CD4-positive, alpha-beta T cell treated with Interleukin-1 beta for 1 hour (primary cell): ENCODE measurements at regions not wholly inside any gene's neighbourhood (a gene's known extent, or its start where the extent isn't known, plus 50 kb on each side); places are given as distances from the start of the nearest gene placed in this dataset.
A peak's percentile ranks its signal among the peaks of the same experiment; 100 is the strongest.

ENCODE experiments used
- DNase-seq, 2 donors: peaks; one replicate each; pipeline ENCODE4 v3.0.0-alpha.2; 2020 to 2022

GRCh38 chr14:54175298-54175942, 218.8 kb upstream of the BMP4 start:
- peak; percentile 9 to 32 for DNase-seq

GRCh38 chr14:54177019-54177418, 219.8 kb upstream of the CDKN3 start:
- no peak for DNase-seq

- DNase-seq, result no peak
Observed at GRCh38 chr14:54177641-54178621, 218.9 kb upstream of the CDKN3 start.

GRCh38 chr14:54182419-54183045, 214.3 kb upstream of the CDKN3 start:
- DNase-seq, result no peak

DNA sequence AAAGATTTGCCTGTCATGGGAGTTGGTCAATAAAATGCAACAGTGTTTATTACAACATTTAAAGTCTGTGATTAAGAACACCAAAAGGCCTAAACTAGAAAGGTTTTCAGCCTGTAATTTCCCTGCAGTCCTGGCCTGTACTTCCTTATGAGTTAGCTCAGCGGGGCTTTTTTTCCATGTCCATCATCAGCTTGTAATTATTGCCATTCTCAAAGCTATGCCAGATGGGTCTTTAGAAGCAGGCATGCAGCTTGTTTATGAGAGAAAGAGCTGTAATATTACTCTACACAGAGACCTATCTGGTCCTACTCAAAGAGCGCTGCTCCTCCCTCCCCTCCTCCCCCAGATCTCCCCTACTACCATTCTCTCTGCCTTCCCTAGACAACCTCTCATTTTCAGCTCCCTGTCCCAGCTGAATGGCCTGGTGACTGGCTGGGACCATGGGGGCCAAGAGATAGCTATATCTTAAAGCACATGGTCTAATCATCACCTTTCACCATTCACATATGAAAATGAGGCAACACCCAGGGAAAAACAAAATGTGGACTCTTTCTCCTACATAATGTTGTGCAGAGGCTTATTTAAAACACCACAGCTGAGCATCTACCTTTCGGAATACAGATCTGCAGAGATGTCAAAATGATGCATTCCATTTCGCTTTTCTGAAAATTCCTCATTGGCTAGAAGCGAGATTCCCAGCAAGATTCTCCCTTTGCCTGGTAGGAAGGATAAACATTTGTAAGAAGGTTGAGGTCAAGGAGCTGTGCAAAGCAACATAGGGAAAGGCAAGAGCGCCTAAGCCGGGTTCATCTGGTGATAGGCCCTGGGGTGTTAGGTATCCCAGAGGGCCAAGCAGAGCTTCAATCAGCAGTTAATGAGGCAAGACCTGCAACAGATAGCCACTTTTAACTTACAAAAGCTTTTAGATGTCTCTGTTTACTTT, 209.7 kb upstream of the CDKN3 start:
- DNase-seq, result no peak

- no peak for DNase-seq
Observed at GRCh38 chr14:54188064-54188666, 208.6 kb upstream of the CDKN3 start.

DNA sequence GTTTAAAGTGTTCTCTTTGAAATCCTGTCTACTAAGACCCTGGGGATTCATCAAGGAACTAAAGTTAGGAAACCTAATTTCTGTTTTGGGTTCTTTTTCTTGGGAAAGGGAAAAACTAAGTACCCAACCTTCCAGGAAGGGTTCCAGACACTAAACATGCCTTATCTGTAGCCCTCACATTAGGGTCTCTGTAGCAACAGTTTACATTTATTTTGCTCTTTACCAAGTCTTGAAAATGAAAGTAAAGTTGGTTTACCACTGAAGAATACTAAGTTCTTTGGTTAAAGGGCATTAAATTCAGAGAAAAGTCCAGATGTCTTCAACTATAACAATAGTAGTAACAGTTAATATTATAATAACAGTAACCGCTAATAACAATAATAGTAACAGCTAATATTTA, 207.5 kb upstream of the CDKN3 start:
- no peak for DNase-seq

GRCh38 chr14:54189748-54190354, 207.0 kb upstream of the CDKN3 start:
- DNase-seq, result no peak

DNA sequence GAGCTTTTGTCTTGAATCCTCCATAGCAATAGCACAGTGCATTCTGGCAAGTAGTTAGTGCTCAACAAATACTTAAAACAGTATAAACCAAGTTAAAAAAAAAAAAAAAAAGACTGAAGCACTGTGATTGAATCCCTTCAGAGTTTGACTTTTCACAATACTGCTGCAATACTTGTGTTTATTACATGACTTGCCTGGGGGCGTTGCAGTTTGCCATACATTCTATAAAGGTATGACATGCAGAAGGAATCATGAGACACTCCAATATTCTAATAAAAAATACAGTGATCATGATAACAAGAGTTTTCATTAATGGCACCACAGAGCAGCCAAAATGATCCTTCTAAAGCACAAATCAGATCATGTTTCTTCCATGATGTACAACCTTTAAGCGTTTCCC, 205.0 kb upstream of the CDKN3 start:
- DNase-seq, result no peak

- no peak for DNase-seq
Observed at GRCh38 chr14:54192610-54193009, 204.2 kb upstream of the CDKN3 start.

- DNase-seq, result no peak
Observed at GRCh38 chr14:54193871-54194270, 202.9 kb upstream of the CDKN3 start.

- DNase-seq, result no peak
Observed at GRCh38 chr14:54194501-54194900, 202.3 kb upstream of the CDKN3 start.

- no peak for DNase-seq
Observed at GRCh38 chr14:54197369-54197768, 199.4 kb upstream of the CDKN3 start.

- DNase-seq, result no peak
Observed at GRCh38 chr14:54200726-54201125, 196.1 kb upstream of the CDKN3 start.

GRCh38 chr14:54202288-54202687, 194.5 kb upstream of the CDKN3 start:
- no peak for DNase-seq

- DNase-seq, result no peak
Observed at GRCh38 chr14:54206516-54206915, 190.3 kb upstream of the CDKN3 start.

- no peak for DNase-seq
Observed at GRCh38 chr14:54207075-54207474, 189.7 kb upstream of the CDKN3 start.

DNA sequence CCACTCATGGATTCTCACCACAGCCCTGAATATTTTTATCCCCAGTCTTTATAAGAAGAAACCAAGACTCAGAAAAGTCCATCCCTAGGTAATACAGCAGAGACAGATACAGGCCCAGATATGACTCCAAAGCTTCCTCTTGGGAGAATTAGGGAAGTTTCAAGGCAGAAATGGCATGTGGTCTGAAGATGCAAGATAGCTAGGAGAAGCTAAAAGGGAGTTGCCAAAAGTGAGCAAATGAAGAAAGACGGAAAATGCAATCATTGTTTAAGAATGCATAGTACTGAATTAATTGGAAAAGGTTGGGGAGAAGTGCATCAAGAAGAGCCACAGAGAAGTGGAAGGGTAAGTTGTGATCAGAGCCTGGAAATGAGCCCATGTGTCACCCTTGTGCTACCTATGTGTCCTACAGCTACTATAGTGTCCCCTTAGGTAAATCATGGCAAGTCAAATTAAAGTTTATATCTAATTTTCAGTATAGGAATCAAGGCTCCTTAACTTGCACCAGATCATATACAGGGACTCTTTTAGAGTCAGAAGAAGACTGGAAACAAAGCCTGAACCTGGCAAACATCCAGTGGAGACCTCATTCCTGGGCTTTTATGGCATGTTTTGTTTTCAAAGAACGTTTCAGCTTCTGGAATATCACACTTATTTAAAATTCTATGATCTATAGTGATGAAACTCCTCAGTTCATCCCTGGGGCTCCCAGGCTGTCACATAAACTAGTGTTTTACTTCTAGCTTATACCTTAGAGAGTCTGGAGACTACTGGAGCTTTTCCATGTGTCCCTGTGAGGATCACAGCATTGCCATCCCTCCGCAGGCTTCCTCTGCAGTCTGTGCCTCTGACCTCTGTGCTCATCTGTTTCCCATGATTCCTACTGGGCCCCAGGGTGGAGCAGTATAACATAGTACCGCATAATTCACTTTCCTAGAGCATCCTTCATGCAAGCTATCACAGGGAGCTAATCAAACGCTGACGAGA, 189.0 kb upstream of the CDKN3 start:
- DNase-seq, result no peak

DNA sequence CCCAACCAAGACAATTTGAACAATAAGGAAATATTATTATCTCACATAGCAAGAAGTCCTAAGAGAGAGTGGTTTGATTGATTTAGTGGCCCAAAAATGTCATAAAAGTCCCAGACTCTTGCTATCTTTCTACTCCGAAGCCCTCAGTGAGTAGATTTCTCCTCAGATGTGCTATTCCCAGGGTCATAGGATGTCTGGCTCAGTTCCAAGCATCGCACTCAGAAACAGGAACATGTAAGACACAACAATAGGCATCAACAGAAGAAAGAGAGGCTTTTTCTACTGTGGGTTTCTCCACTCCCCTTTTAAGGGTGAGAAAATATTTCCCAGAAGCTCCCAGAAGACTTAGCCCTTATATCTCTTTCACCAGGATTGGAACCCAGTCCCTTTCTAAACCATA, 188.1 kb upstream of the CDKN3 start:
- DNase-seq, result no peak

- no peak for DNase-seq
Observed at GRCh38 chr14:54209511-54210250, 187.1 kb upstream of the CDKN3 start.
